ENCODE measurements at regions not wholly inside any gene's neighbourhood (a gene's known extent, or its start where the extent isn't known, plus 50 kb on each side); places are given as distances from the start of the nearest gene placed in this dataset.

DNA sequence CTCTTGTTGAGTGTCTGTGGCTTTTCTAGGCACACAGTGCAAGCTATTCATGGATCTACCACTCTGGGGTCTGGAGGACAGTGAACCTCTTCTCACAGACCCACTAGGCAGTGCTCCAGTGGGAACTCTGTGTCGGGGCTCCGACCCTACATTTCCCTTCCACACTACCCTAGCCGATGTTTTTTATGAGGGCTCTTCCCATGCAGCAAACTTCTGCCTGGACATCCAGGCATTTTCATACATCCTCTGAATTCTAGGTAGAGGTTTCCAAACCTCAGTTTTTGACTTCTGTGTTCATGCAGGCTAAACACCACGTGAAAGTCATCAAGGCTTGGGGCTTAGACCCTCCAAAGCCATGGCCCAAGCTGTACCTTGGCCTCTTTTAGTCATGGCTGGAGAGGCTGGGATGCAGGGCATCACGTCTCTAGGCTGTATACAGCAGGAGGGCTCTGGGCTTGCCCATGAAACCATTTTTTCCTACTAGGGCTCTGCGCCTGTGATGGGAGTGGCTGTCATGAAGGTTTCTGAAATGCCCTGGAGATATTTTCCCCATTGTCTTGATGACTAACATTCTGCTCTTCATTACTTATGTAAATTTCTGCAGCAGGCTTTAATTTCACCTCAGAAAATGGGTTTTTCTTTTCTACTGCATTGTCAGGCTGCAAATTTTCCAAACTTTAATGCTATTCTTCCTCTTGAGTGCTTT, 249.8 kb upstream of the CPEB2 start:
- H3K4me2 ChIP-seq (ENCODE audit: low read length): no peak overlapping the region

DNA sequence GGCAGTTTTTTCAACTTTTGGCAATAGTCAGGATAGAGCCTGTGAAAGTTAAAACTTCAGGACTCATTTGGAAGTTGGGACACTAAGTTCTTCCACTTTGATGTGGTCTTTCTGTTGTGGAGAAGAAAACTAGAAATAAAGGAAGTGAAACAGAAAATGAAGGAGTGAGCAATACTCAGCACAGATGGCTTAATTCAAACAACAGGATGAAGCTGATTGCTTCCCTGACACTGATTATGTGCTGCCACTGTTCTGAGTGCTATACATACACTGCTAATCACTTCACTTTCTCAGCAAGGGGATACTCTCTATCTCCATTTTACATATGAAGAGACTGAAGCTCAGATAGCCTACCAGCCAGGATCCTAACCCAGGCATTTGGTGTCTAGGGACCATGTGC, 235.1 kb upstream of the CPEB2 start:
- H3K4me3 ChIP-seq (ENCODE audit: low read length): no peak overlapping the region
- H3K9me3 ChIP-seq (ENCODE audit: control insufficient read depth, insufficient read depth, low read length): no peaks in the 10 kb centered on the region
- H3K9me2 ChIP-seq (replicated peaks; ENCODE audit: control insufficient read depth, low read length): no peaks in the 10 kb centered on the region
- no peak overlapping the region for H3K4me2 ChIP-seq (ENCODE audit: low read length)
- no peaks in the 10 kb centered on the region for H3K27me3 ChIP-seq (ENCODE audit: control insufficient read depth, low read length)
- H3K27ac ChIP-seq (ENCODE audit: low read depth, low read length): no peak overlapping the region
- H3K79me2 ChIP-seq (ENCODE audit: control insufficient read depth, low read length): no peaks in the 10 kb centered on the region
- peaks cover 11% of the 10 kb centered on the region for H3K4me1 ChIP-seq (ENCODE audit: control insufficient read depth, low read length)
- H3K36me3 ChIP-seq (ENCODE audit: control insufficient read depth, low read length): no peaks in the 10 kb centered on the region
- H4K20me1 ChIP-seq (ENCODE audit: control insufficient read depth, insufficient read depth, low read depth, low read length): no peaks in the 10 kb centered on the region
- H3F3A ChIP-seq (ENCODE audit: control insufficient read depth, insufficient read depth): no peaks in the 10 kb centered on the region
- TF ChIP-seq EZH2phosphoT487 (IDR thresholded peaks at IDR 0.05; ENCODE audit: borderline replicate concordance, low read length): no peak
- TF ChIP-seq, protein P1, sequence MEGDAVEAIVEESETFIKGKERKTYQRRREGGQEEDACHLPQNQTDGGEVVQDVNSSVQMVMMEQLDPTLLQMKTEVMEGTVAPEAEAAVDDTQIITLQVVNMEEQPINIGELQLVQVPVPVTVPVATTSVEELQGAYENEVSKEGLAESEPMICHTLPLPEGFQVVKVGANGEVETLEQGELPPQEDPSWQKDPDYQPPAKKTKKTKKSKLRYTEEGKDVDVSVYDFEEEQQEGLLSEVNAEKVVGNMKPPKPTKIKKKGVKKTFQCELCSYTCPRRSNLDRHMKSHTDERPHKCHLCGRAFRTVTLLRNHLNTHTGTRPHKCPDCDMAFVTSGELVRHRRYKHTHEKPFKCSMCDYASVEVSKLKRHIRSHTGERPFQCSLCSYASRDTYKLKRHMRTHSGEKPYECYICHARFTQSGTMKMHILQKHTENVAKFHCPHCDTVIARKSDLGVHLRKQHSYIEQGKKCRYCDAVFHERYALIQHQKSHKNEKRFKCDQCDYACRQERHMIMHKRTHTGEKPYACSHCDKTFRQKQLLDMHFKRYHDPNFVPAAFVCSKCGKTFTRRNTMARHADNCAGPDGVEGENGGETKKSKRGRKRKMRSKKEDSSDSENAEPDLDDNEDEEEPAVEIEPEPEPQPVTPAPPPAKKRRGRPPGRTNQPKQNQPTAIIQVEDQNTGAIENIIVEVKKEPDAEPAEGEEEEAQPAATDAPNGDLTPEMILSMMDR (IDR thresholded peaks at IDR 0.05; ENCODE audit: low read depth, low read length, poor library complexity, severe bottlenecking): no peak

More for the DNA sequence above, 249.8 kb upstream of the CPEB2 start:
- H3K27me3 ChIP-seq (ENCODE audit: control insufficient read depth, low read length): no peaks in the 10 kb centered on the region
- H3K9me2 ChIP-seq (replicated peaks; ENCODE audit: control insufficient read depth, low read length): no peaks in the 10 kb centered on the region
- H3K27ac ChIP-seq (ENCODE audit: low read depth, low read length): no peak overlapping the region
- no peak overlapping the region for H3K4me3 ChIP-seq (ENCODE audit: low read length)
- H3K9me3 ChIP-seq (ENCODE audit: control insufficient read depth, insufficient read depth, low read length): peaks cover 7% of the 10 kb centered on the region; the same call in 1 of the 2 replicates
- TF ChIP-seq, protein P1 (IDR thresholded peaks at IDR 0.05; ENCODE audit: low read depth, low read length, poor library complexity, severe bottlenecking): no peak
- TF ChIP-seq EZH2phosphoT487 (IDR thresholded peaks at IDR 0.05; ENCODE audit: borderline replicate concordance, low read length): no peak
- H3K36me3 ChIP-seq (ENCODE audit: control insufficient read depth, low read length): no peaks in the 10 kb centered on the region
- no peaks in the 10 kb centered on the region for H3F3A ChIP-seq (ENCODE audit: control insufficient read depth, insufficient read depth)
- H4K20me1 ChIP-seq (ENCODE audit: control insufficient read depth, insufficient read depth, low read depth, low read length): no peaks in the 10 kb centered on the region
- no peaks in the 10 kb centered on the region for H3K79me2 ChIP-seq (ENCODE audit: control insufficient read depth, low read length)
- no peaks in the 10 kb centered on the region for H3K4me1 ChIP-seq (ENCODE audit: control insufficient read depth, low read length)

DNA sequence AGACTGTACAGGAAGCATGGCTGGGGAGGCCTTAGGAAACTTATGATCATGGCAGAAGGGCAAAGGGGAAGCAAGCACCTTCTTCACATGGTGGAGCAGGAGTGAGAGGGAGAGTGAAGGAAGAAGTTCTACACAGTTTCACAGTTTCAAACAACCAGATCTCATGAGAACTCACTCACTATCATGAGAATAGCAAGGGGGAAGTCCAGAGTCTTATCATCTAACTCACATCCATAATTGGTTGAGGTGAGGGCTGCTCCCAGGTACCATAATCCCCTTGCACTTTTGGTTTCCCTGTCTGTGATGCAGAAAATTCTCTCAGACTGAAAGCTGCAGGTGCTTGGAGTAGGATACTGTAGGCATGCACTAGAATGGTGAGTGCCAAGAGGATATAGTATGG, 233.8 kb upstream of the CPEB2 start:
- H3K9me2 ChIP-seq (replicated peaks; ENCODE audit: control insufficient read depth, low read length): no peaks in the 10 kb centered on the region
- no peak overlapping the region for H3K4me2 ChIP-seq (ENCODE audit: low read length)
- TF ChIP-seq EZH2phosphoT487 (IDR thresholded peaks at IDR 0.05; ENCODE audit: borderline replicate concordance, low read length): no peak
- TF ChIP-seq, protein P1 (IDR thresholded peaks at IDR 0.05; ENCODE audit: low read depth, low read length, poor library complexity, severe bottlenecking): no peak
- no peaks in the 10 kb centered on the region for H3F3A ChIP-seq (ENCODE audit: control insufficient read depth, insufficient read depth)
- H3K27me3 ChIP-seq (ENCODE audit: control insufficient read depth, low read length): no peaks in the 10 kb centered on the region
- no peaks in the 10 kb centered on the region for H3K9me3 ChIP-seq (ENCODE audit: control insufficient read depth, insufficient read depth, low read length)
- no peak overlapping the region for H3K4me3 ChIP-seq (ENCODE audit: low read length)
- no peaks in the 10 kb centered on the region for H4K20me1 ChIP-seq (ENCODE audit: control insufficient read depth, insufficient read depth, low read depth, low read length)
- no peak overlapping the region for H3K27ac ChIP-seq (ENCODE audit: low read depth, low read length)
- H3K79me2 ChIP-seq (ENCODE audit: control insufficient read depth, low read length): no peaks in the 10 kb centered on the region
- no peaks in the 10 kb centered on the region for H3K36me3 ChIP-seq (ENCODE audit: control insufficient read depth, low read length)
- peaks cover 11% of the 10 kb centered on the region for H3K4me1 ChIP-seq (ENCODE audit: control insufficient read depth, low read length)

Data from DOHH2 (cell line).